ENCODE measurements at regions not wholly inside any gene's neighbourhood (a gene's known extent, or its start where the extent isn't known, plus 50 kb on each side); places are given as distances from the start of the nearest gene placed in this dataset.

- Mint-ChIP-seq H3K4me1 (ENCODE audit: insufficient read depth, unreplicated experiment) (no peaks in the 10 kb centered on the region), H3K4me3 (ENCODE audit: unreplicated experiment) (no peak overlapping the region), H3K27me3 (ENCODE audit: insufficient read depth, unreplicated experiment) (no peaks in the 10 kb centered on the region), H3K9me3 (ENCODE audit: unreplicated experiment) (peaks cover 9% of the 10 kb centered on the region), H3K36me3 (ENCODE audit: insufficient read depth, unreplicated experiment) (peaks cover 2% of the 10 kb centered on the region), H3K27ac (ENCODE audit: low read depth, unreplicated experiment) (no peak overlapping the region)
- no peak for DNase-seq (ENCODE audit: unreplicated experiment)
- no peak for TF ChIP-seq CTCF (IDR thresholded peaks at IDR 0.05; ENCODE audit: unreplicated experiment)
- BruUV-seq (replicated peaks): no TSS peak
- POLR2A ChIA-PET: no interaction called here
- CTCF ChIA-PET: no interaction called here
- intact Hi-C loops (cut with micrococcal nuclease): no loop called here
Observed at GRCh38 chr21:20249401-20249800, 748.8 kb upstream of the NCAM2 start.

DNA sequence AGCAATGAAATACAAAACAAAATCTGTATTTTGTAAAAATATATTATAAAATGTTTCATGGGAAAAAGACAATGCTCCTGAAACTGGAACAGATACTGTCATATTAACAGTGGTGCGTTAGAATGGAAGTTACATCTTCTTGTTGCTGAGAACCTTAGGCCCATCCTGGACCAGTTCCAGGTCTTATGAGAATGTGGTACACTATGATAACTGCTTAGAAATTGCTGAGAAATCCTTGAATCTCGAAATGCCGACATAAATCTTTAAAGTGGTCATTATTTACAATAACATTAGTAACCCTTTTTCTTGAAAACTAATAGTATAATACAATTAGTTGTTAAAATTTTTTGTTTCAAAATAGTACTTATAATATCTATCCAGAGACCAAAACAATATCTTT, 747.9 kb upstream of the NCAM2 start:
- no peaks in the 10 kb centered on the region for H3K4me1 Mint-ChIP-seq (ENCODE audit: insufficient read depth, unreplicated experiment)
- no peaks in the 10 kb centered on the region for H3K27me3 Mint-ChIP-seq (ENCODE audit: insufficient read depth, unreplicated experiment)
- POLR2A ChIA-PET: no interaction called here

GRCh38 chr21:20253261-20253660, 744.9 kb upstream of the NCAM2 start:
- intact Hi-C loops (cut with micrococcal nuclease): no loop called here
- CTCF ChIA-PET: interaction anchor here (0.6 to 1.5 kb wide), 2 partner anchors 31 to 749 kb away, joined by 3 to 5 read pairs; no protein-coding TSS in a partner anchor
- peaks cover 7% of the 10 kb centered on the region for H3K9me3 Mint-ChIP-seq (ENCODE audit: unreplicated experiment)
- no peaks in the 10 kb centered on the region for H3K4me1 Mint-ChIP-seq (ENCODE audit: insufficient read depth, unreplicated experiment)
- DNase-seq (ENCODE audit: unreplicated experiment): no peak
- H3K27me3 Mint-ChIP-seq (ENCODE audit: insufficient read depth, unreplicated experiment): no peaks in the 10 kb centered on the region
- H3K4me3 Mint-ChIP-seq (ENCODE audit: unreplicated experiment): no peak overlapping the region
- no peaks in the 10 kb centered on the region for H3K36me3 Mint-ChIP-seq (ENCODE audit: insufficient read depth, unreplicated experiment)
- POLR2A ChIA-PET: no interaction called here
- BruUV-seq (replicated peaks): no TSS peak
- H3K27ac Mint-ChIP-seq (ENCODE audit: low read depth, unreplicated experiment): no peak overlapping the region
- no peak for TF ChIP-seq CTCF (IDR thresholded peaks at IDR 0.05; ENCODE audit: unreplicated experiment)

More for the DNA sequence above, 747.9 kb upstream of the NCAM2 start:
- H3K27ac Mint-ChIP-seq (ENCODE audit: low read depth, unreplicated experiment): no peak overlapping the region
- peaks cover 7% of the 10 kb centered on the region for H3K9me3 Mint-ChIP-seq (ENCODE audit: unreplicated experiment)
- no peak overlapping the region for H3K4me3 Mint-ChIP-seq (ENCODE audit: unreplicated experiment)
- TF ChIP-seq CTCF (IDR thresholded peaks at IDR 0.05; ENCODE audit: unreplicated experiment): no peak
- BruUV-seq (replicated peaks): no TSS peak
- CTCF ChIA-PET: interaction anchor here (0.8 to 1.5 kb wide), 2 partner anchors 195 to 335 kb away, joined by 4 read pairs; no protein-coding TSS in a partner anchor
- DNase-seq (ENCODE audit: unreplicated experiment): no peak
- intact Hi-C loops (cut with micrococcal nuclease): no loop called here
- no peaks in the 10 kb centered on the region for H3K36me3 Mint-ChIP-seq (ENCODE audit: insufficient read depth, unreplicated experiment)

GRCh38 chr21:20254964-20255363, 743.2 kb upstream of the NCAM2 start:
- no TSS peak for BruUV-seq (replicated peaks)
- POLR2A ChIA-PET: no interaction called here

More at GRCh38 chr21:20254964-20255363, 743.2 kb upstream of the NCAM2 start:
- intact Hi-C loops (cut with micrococcal nuclease): no loop called here
- Mint-ChIP-seq H3K27me3 (ENCODE audit: insufficient read depth, unreplicated experiment) (no peaks in the 10 kb centered on the region), H3K36me3 (ENCODE audit: insufficient read depth, unreplicated experiment) (no peaks in the 10 kb centered on the region), H3K4me3 (ENCODE audit: unreplicated experiment) (no peak overlapping the region), H3K4me1 (ENCODE audit: insufficient read depth, unreplicated experiment) (no peaks in the 10 kb centered on the region), H3K9me3 (ENCODE audit: unreplicated experiment) (peaks cover 14% of the 10 kb centered on the region), H3K27ac (ENCODE audit: low read depth, unreplicated experiment) (no peak overlapping the region)
- DNase-seq (ENCODE audit: unreplicated experiment): no peak
- CTCF ChIA-PET: no interaction called here
- TF ChIP-seq CTCF (IDR thresholded peaks at IDR 0.05; ENCODE audit: unreplicated experiment): no peak
